Neural crest cell (in vitro differentiated cells): ENCODE measurements at regions not wholly inside any gene's neighbourhood (a gene's known extent, or its start where the extent isn't known, plus 50 kb on each side); places are given as distances from the start of the nearest gene placed in this dataset.

Experiments used
- DNase-seq: peaks from one replicate; pipeline ENCODE4 v3.0.0; 2021; ENCODE audit warnings: low read depth, mixed read lengths, low spot score
- H3K27ac Mint-ChIP-seq: one replicate; pipeline ENCODE4 v1.8.0; 2021; ENCODE audit warnings: mild to moderate bottlenecking, mixed read lengths; ENCODE audit not compliant: unreplicated experiment
- H3K27me3 Mint-ChIP-seq: 2 replicates; pipeline ENCODE4 v1.8.0; 2021; ENCODE audit warnings: low read depth, mild to moderate bottlenecking, mixed read lengths
- H3K36me3 Mint-ChIP-seq: 2 replicates; pipeline ENCODE4 v1.8.0; 2021; ENCODE audit warnings: low read depth, mild to moderate bottlenecking, mixed read lengths
- H3K4me1 Mint-ChIP-seq: 2 replicates; pipeline ENCODE4 v1.8.0; 2021; ENCODE audit warnings: mixed read lengths
- H3K4me3 Mint-ChIP-seq: one replicate; pipeline ENCODE4 v1.8.0; 2021; ENCODE audit warnings: mild to moderate bottlenecking, mixed read lengths
- H3K9me3 Mint-ChIP-seq: 2 replicates; pipeline ENCODE4 v1.8.0; 2021; ENCODE audit warnings: mixed read lengths
- CTCF ChIP-seq: fragments of 200-600 bp; sonication (generic); conservative IDR thresholded peaks from 2 replicates; pipeline ENCODE4 v1.5.0; 2021; ENCODE audit warnings: antibody characterized with exemption, mild to moderate bottlenecking

- Mint-ChIP-seq H3K36me3 (no peaks in the 10 kb centered on the region), H3K27ac (peak overlapping the region; percentile 54), H3K27me3 (no peaks in the 10 kb centered on the region), H3K9me3 (no peaks in the 10 kb centered on the region), H3K4me1 (peaks cover 44% of the 10 kb centered on the region), H3K4me3 (no peak overlapping the region)
- no peak for TF ChIP-seq CTCF
- no peak for DNase-seq
These were observed 82.2 kb upstream of the BOC start for GRCh38 chr3:113129168-113129567.

DNA sequence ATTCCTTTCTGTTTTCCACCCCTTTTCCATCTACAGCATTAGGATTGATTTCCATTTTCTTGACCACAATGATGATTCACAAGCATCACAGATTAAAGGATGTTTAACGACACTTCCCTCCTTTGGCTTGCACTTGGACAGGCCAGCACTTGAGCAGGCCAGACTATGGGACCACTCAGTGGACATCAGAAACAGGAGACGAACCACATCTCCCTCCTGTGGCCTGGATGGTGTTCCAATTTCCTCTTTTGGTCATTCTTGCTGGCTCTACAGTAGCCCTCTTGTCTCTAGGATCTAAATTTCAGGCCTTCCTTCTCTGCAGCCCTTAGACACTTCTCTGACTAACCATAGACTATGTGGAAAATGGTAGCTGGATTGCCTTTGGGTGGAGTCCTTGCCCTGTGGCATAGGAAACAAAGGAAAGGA lies 78.8 kb upstream of the BOC start:
- H3K36me3 Mint-ChIP-seq = no peaks in the 10 kb centered on the region
- no peaks in the 10 kb centered on the region for H3K9me3 Mint-ChIP-seq
- peaks cover 41% of the 10 kb centered on the region for H3K4me1 Mint-ChIP-seq
- H3K27ac Mint-ChIP-seq = no peak overlapping the region
- no peak for DNase-seq
- TF ChIP-seq CTCF = no peak
- no peak overlapping the region for H3K4me3 Mint-ChIP-seq
- no peaks in the 10 kb centered on the region for H3K27me3 Mint-ChIP-seq

DNA sequence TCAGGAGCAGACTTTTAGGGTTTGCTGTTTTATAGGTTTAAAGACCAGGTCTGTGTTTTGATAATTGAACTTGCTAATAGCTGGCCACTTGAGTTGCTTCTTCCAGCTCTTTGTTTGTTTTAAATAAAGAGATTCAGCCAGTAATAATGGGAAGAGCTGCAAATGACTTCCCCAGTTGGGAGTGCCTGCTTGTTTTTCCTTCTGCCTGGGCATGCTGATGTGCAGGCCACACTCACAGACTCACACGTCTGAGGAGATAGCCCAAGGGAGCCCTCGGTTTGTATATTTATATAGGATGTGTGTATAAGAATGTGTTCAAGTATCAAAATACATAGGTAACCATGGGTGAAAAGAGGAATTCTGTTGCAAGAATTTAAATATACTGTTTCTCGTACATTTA lies 78.2 kb upstream of the BOC start:
- Mint-ChIP-seq H3K4me3 (no peak overlapping the region), H3K36me3 (no peaks in the 10 kb centered on the region), H3K4me1 (peaks cover 35% of the 10 kb centered on the region), H3K27me3 (no peaks in the 10 kb centered on the region), H3K27ac (no peak overlapping the region), H3K9me3 (no peaks in the 10 kb centered on the region)
- no peak for DNase-seq
- TF ChIP-seq CTCF = no peak

DNA sequence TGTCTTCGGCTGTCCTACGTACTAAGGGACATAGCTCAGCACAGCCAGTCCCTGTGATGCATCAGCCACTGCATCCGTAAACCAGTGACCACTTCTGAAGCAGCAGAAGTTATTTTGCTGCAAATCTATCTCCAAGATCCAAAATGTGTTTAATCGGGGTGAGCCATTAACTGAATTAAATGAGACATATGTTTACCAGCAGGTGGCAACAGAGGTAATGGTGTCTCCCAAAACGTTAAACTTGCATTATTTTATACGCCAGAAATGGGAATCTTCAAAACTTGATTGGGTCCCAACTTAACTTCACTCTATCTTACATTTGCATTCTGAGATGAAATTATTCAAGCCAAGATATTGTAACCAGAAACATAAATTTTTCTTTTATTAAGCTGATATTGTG lies 75.3 kb upstream of the BOC start:
- Mint-ChIP-seq H3K27me3 (no peaks in the 10 kb centered on the region), H3K9me3 (peaks cover 8% of the 10 kb centered on the region), H3K27ac (no peak overlapping the region), H3K36me3 (peaks cover 9% of the 10 kb centered on the region), H3K4me1 (peaks cover 19% of the 10 kb centered on the region), H3K4me3 (no peak overlapping the region)
- no peak for DNase-seq
- peak; percentile 66 for TF ChIP-seq CTCF

DNA sequence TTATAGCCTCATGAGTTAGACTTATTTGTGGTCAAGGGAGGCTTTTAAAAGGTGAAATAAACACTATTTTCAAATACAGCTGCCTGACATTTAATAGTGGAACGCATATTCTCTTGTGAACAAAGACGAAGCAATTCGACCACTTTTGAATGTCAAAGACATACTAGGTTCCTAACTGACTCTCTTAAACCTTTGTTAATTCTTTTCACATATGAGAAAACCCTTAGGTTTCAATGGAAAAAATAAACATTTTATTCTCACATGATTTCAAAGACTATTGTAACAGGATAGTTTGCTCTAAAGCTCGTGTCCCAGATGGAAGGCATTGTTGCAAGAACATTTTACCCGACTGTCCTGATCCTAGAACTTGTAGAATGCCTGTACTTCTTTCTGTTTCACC lies 74.8 kb upstream of the BOC start:
- H3K27me3 Mint-ChIP-seq = no peaks in the 10 kb centered on the region
- no peak for TF ChIP-seq CTCF
- H3K4me3 Mint-ChIP-seq = no peak overlapping the region
- no peak for DNase-seq
- peak overlapping the region; percentile 29 for H3K27ac Mint-ChIP-seq
- H3K36me3 Mint-ChIP-seq = peaks cover 9% of the 10 kb centered on the region
- H3K4me1 Mint-ChIP-seq = peaks cover 19% of the 10 kb centered on the region
- peaks cover 8% of the 10 kb centered on the region for H3K9me3 Mint-ChIP-seq
